ENCODE measurements at regions not wholly inside any gene's neighbourhood (a gene's known extent, or its start where the extent isn't known, plus 50 kb on each side); places are given as distances from the start of the nearest gene placed in this dataset.

GRCh38 chr11:134576721-134577171 lies 164.7 kb upstream of the B3GAT1 start:
- no peak for TF ChIP-seq POLR2A (IDR thresholded peaks at IDR 0.05)
- no peak for TF ChIP-seq CTCF (IDR thresholded peaks at IDR 0.05 in 4 of 5, conservative IDR thresholded peaks at IDR 0.05 in 1 of 5)
